ENCODE measurements at regions not wholly inside any gene's neighbourhood (a gene's known extent, or its start where the extent isn't known, plus 50 kb on each side); places are given as distances from the start of the nearest gene placed in this dataset.

DNA sequence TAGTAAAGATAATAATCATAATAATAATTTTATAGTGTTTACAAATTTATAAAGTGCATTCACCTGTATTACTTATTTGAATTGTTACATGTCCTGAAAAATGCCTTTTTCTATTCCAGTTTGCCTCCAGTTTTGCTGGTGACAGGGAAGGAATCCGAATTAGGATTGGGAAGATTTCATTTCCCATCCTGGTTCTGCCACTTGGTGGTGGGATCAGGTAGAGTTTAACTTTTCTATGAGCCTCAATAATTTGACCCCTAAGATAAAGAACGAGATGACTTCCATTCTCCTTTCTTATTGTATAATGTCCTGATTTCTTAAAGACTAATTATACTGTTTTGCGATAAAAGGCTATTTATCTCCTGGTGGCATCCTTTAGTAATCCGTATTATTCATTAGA is 1090.9 kb downstream of the RAPGEF2 start:
- no peak for TF ChIP-seq MAFK (conservative IDR thresholded peaks at IDR 0.05 in 1 of 2, IDR thresholded peaks at IDR 0.05 in 1 of 2; ENCODE audit: low read length in 2 of 2)
- TF ChIP-seq, protein P1, sequence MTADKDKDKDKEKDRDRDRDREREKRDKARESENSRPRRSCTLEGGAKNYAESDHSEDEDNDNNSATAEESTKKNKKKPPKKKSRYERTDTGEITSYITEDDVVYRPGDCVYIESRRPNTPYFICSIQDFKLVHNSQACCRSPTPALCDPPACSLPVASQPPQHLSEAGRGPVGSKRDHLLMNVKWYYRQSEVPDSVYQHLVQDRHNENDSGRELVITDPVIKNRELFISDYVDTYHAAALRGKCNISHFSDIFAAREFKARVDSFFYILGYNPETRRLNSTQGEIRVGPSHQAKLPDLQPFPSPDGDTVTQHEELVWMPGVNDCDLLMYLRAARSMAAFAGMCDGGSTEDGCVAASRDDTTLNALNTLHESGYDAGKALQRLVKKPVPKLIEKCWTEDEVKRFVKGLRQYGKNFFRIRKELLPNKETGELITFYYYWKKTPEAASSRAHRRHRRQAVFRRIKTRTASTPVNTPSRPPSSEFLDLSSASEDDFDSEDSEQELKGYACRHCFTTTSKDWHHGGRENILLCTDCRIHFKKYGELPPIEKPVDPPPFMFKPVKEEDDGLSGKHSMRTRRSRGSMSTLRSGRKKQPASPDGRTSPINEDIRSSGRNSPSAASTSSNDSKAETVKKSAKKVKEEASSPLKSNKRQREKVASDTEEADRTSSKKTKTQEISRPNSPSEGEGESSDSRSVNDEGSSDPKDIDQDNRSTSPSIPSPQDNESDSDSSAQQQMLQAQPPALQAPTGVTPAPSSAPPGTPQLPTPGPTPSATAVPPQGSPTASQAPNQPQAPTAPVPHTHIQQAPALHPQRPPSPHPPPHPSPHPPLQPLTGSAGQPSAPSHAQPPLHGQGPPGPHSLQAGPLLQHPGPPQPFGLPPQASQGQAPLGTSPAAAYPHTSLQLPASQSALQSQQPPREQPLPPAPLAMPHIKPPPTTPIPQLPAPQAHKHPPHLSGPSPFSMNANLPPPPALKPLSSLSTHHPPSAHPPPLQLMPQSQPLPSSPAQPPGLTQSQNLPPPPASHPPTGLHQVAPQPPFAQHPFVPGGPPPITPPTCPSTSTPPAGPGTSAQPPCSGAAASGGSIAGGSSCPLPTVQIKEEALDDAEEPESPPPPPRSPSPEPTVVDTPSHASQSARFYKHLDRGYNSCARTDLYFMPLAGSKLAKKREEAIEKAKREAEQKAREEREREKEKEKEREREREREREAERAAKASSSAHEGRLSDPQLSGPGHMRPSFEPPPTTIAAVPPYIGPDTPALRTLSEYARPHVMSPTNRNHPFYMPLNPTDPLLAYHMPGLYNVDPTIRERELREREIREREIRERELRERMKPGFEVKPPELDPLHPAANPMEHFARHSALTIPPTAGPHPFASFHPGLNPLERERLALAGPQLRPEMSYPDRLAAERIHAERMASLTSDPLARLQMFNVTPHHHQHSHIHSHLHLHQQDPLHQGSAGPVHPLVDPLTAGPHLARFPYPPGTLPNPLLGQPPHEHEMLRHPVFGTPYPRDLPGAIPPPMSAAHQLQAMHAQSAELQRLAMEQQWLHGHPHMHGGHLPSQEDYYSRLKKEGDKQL (CRISPR knock-in tag; IDR thresholded peaks at IDR 0.05; ENCODE audit: low read depth) = no peak
